ENCODE measurements at regions not wholly inside any gene's neighbourhood (a gene's known extent, or its start where the extent isn't known, plus 50 kb on each side); places are given as distances from the start of the nearest gene placed in this dataset.

- H2AFZ ChIP-seq (ENCODE audit: low read length, unreplicated experiment), result no peak overlapping the region
- no peaks in the 10 kb centered on the region for H3K4me1 ChIP-seq (ENCODE audit: control insufficient read depth, insufficient read depth, low read length, unreplicated experiment)
- no peak overlapping the region for H3K4me3 ChIP-seq (ENCODE audit: low read depth, low read length)
- no peak overlapping the region for H3K27ac ChIP-seq (ENCODE audit: low read depth, low read length)
- no peaks in the 10 kb centered on the region for H3K79me2 ChIP-seq (ENCODE audit: control insufficient read depth, insufficient read depth, low read length, unreplicated experiment)
- no peaks in the 10 kb centered on the region for H3K36me3 ChIP-seq (ENCODE audit: insufficient read depth, low read length)
- H3K27me3 ChIP-seq (ENCODE audit: insufficient read depth, low read length), result no peaks in the 10 kb centered on the region
Measured at GRCh38 chr20:39263076-39263475, 300.9 kb downstream of the DHX35 start.

GRCh38 chr20:39259808-39260207, 297.7 kb downstream of the DHX35 start:
- no peaks in the 10 kb centered on the region for H3K4me1 ChIP-seq (ENCODE audit: control insufficient read depth, insufficient read depth, low read length, unreplicated experiment)

GRCh38 chr20:39259010-39259803, 297.1 kb downstream of the DHX35 start:
- Histone ChIP-seq H3K27me3 (ENCODE audit: insufficient read depth, low read length) (no peaks in the 10 kb centered on the region), H2AFZ (ENCODE audit: low read length, unreplicated experiment) (no peak overlapping the region), H3K36me3 (ENCODE audit: insufficient read depth, low read length) (no peaks in the 10 kb centered on the region), H3K4me3 (ENCODE audit: low read depth, low read length) (no peak overlapping the region), H3K4me1 (ENCODE audit: control insufficient read depth, insufficient read depth, low read length, unreplicated experiment) (no peaks in the 10 kb centered on the region), H3K79me2 (ENCODE audit: control insufficient read depth, insufficient read depth, low read length, unreplicated experiment) (no peaks in the 10 kb centered on the region), H3K27ac (ENCODE audit: low read depth, low read length) (no peak overlapping the region)

More at GRCh38 chr20:39259808-39260207, 297.7 kb downstream of the DHX35 start:
- Histone ChIP-seq H3K27ac (ENCODE audit: low read depth, low read length) (no peak overlapping the region), H3K4me3 (ENCODE audit: low read depth, low read length) (no peak overlapping the region), H3K79me2 (ENCODE audit: control insufficient read depth, insufficient read depth, low read length, unreplicated experiment) (no peaks in the 10 kb centered on the region), H2AFZ (ENCODE audit: low read length, unreplicated experiment) (no peak overlapping the region), H3K36me3 (ENCODE audit: insufficient read depth, low read length) (no peaks in the 10 kb centered on the region), H3K27me3 (ENCODE audit: insufficient read depth, low read length) (no peaks in the 10 kb centered on the region)

GRCh38 chr20:39258253-39258652, 296.1 kb downstream of the DHX35 start:
- Histone ChIP-seq H3K27ac (ENCODE audit: low read depth, low read length) (no peak overlapping the region), H3K79me2 (ENCODE audit: control insufficient read depth, insufficient read depth, low read length, unreplicated experiment) (no peaks in the 10 kb centered on the region), H3K36me3 (ENCODE audit: insufficient read depth, low read length) (no peaks in the 10 kb centered on the region), H3K4me1 (ENCODE audit: control insufficient read depth, insufficient read depth, low read length, unreplicated experiment) (no peaks in the 10 kb centered on the region), H3K27me3 (ENCODE audit: insufficient read depth, low read length) (no peaks in the 10 kb centered on the region), H2AFZ (ENCODE audit: low read length, unreplicated experiment) (no peak overlapping the region), H3K4me3 (ENCODE audit: low read depth, low read length) (no peak overlapping the region)

- no peaks in the 10 kb centered on the region for H3K79me2 ChIP-seq (ENCODE audit: control insufficient read depth, insufficient read depth, low read length, unreplicated experiment)
- no peaks in the 10 kb centered on the region for H3K4me1 ChIP-seq (ENCODE audit: control insufficient read depth, insufficient read depth, low read length, unreplicated experiment)
- H3K27me3 ChIP-seq (ENCODE audit: insufficient read depth, low read length), result no peaks in the 10 kb centered on the region
- H3K4me3 ChIP-seq (ENCODE audit: low read depth, low read length), result no peak overlapping the region
- H2AFZ ChIP-seq (ENCODE audit: low read length, unreplicated experiment), result no peak overlapping the region
- H3K36me3 ChIP-seq (ENCODE audit: insufficient read depth, low read length), result no peaks in the 10 kb centered on the region
- H3K27ac ChIP-seq (ENCODE audit: low read depth, low read length), result no peak overlapping the region
Measured at GRCh38 chr20:39253051-39253755, 291.1 kb downstream of the DHX35 start.

GRCh38 chr20:39252035-39252434, 289.9 kb downstream of the DHX35 start:
- no peak overlapping the region for H3K27ac ChIP-seq (ENCODE audit: low read depth, low read length)
- no peak overlapping the region for H2AFZ ChIP-seq (ENCODE audit: low read length, unreplicated experiment)
- H3K4me3 ChIP-seq (ENCODE audit: low read depth, low read length), result no peak overlapping the region
- H3K36me3 ChIP-seq (ENCODE audit: insufficient read depth, low read length), result no peaks in the 10 kb centered on the region
- H3K4me1 ChIP-seq (ENCODE audit: control insufficient read depth, insufficient read depth, low read length, unreplicated experiment), result no peaks in the 10 kb centered on the region
- no peaks in the 10 kb centered on the region for H3K27me3 ChIP-seq (ENCODE audit: insufficient read depth, low read length)
- H3K79me2 ChIP-seq (ENCODE audit: control insufficient read depth, insufficient read depth, low read length, unreplicated experiment), result no peaks in the 10 kb centered on the region

GRCh38 chr20:39249798-39250197, 287.7 kb downstream of the DHX35 start:
- Histone ChIP-seq H3K4me3 (ENCODE audit: low read depth, low read length) (no peak overlapping the region), H3K27me3 (ENCODE audit: insufficient read depth, low read length) (no peaks in the 10 kb centered on the region), H3K4me1 (ENCODE audit: control insufficient read depth, insufficient read depth, low read length, unreplicated experiment) (no peaks in the 10 kb centered on the region), H3K27ac (ENCODE audit: low read depth, low read length) (no peak overlapping the region), H3K79me2 (ENCODE audit: control insufficient read depth, insufficient read depth, low read length, unreplicated experiment) (no peaks in the 10 kb centered on the region), H2AFZ (ENCODE audit: low read length, unreplicated experiment) (no peak overlapping the region), H3K36me3 (ENCODE audit: insufficient read depth, low read length) (no peaks in the 10 kb centered on the region)

- H3K36me3 ChIP-seq (ENCODE audit: insufficient read depth, low read length), result no peaks in the 10 kb centered on the region
- no peaks in the 10 kb centered on the region for H3K27me3 ChIP-seq (ENCODE audit: insufficient read depth, low read length)
- no peaks in the 10 kb centered on the region for H3K4me1 ChIP-seq (ENCODE audit: control insufficient read depth, insufficient read depth, low read length, unreplicated experiment)
- H3K27ac ChIP-seq (ENCODE audit: low read depth, low read length), result no peak overlapping the region
- H3K79me2 ChIP-seq (ENCODE audit: control insufficient read depth, insufficient read depth, low read length, unreplicated experiment), result no peaks in the 10 kb centered on the region
- no peak overlapping the region for H3K4me3 ChIP-seq (ENCODE audit: low read depth, low read length)
- no peak overlapping the region for H2AFZ ChIP-seq (ENCODE audit: low read length, unreplicated experiment)
Measured at GRCh38 chr20:39248862-39249485, 286.8 kb downstream of the DHX35 start.

GRCh38 chr20:39248171-39248861, 286.2 kb downstream of the DHX35 start:
- Histone ChIP-seq H3K27ac (ENCODE audit: low read depth, low read length) (no peak overlapping the region), H2AFZ (ENCODE audit: low read length, unreplicated experiment) (no peak overlapping the region), H3K4me3 (ENCODE audit: low read depth, low read length) (no peak overlapping the region), H3K79me2 (ENCODE audit: control insufficient read depth, insufficient read depth, low read length, unreplicated experiment) (no peaks in the 10 kb centered on the region), H3K27me3 (ENCODE audit: insufficient read depth, low read length) (no peaks in the 10 kb centered on the region), H3K4me1 (ENCODE audit: control insufficient read depth, insufficient read depth, low read length, unreplicated experiment) (no peaks in the 10 kb centered on the region), H3K36me3 (ENCODE audit: insufficient read depth, low read length) (no peaks in the 10 kb centered on the region)

GRCh38 chr20:39246436-39246835, 284.3 kb downstream of the DHX35 start:
- Histone ChIP-seq H3K36me3 (ENCODE audit: insufficient read depth, low read length) (no peaks in the 10 kb centered on the region), H3K4me1 (ENCODE audit: control insufficient read depth, insufficient read depth, low read length, unreplicated experiment) (no peaks in the 10 kb centered on the region), H3K4me3 (ENCODE audit: low read depth, low read length) (no peak overlapping the region), H3K27me3 (ENCODE audit: insufficient read depth, low read length) (no peaks in the 10 kb centered on the region), H3K27ac (ENCODE audit: low read depth, low read length) (no peak overlapping the region), H3K79me2 (ENCODE audit: control insufficient read depth, insufficient read depth, low read length, unreplicated experiment) (no peaks in the 10 kb centered on the region), H2AFZ (ENCODE audit: low read length, unreplicated experiment) (no peak overlapping the region)
